H1 (cell line): ENCODE measurements at regions not wholly inside any gene's neighbourhood (a gene's known extent, or its start where the extent isn't known, plus 50 kb on each side); places are given as distances from the start of the nearest gene placed in this dataset.

Experiments used
- CTCF ChIA-PET: fragments of 300-600 bp; sonication (Branson Sonifier 250); formaldehyde crosslinking; loops from one replicate; lab custom pipeline; 2021; ENCODE audit not compliant: partially characterized antibody; lab: Charles Lee
- POLR2A ChIA-PET: fragments of 300-600 bp; sonication (Branson Sonifier 250); formaldehyde crosslinking; loops from one replicate; lab custom pipeline; 2021; ENCODE audit warnings: inconsistent platforms; ENCODE audit not compliant: partially characterized antibody; lab: Charles Lee
- DNase-seq, 2 experiments: peaks; one replicate each; pipeline versions ENCODE4 v3.0.0 to v3.0.0-alpha.2; 2010 to 2022; ENCODE audit warnings: low spot score in 2 of 2, low read depth in 1 of 2, mixed read lengths in 1 of 2
- FAIRE-seq: peaks from 2 replicates; lab custom pipeline; 2011; peaks lifted over from hg19 to GRCh38; lab: Jason Lieb, UNC
- H2AFZ ChIP-seq: 2 replicates; pipeline ENCODE4 v1.8.1; 2012; ENCODE audit warnings: low read length, inconsistent platforms
- H2AK5ac ChIP-seq: 2 replicates; pipeline ENCODE4 v1.6.1; 2013; ENCODE audit warnings: low read depth, low read length
- H2BK120ac ChIP-seq: replicated peaks from 2 replicates; pipeline ENCODE3; 2013; ENCODE audit warnings: low read depth, low read length, inconsistent platforms
- H2BK12ac ChIP-seq: 2 replicates; pipeline ENCODE4 v1.6.1; 2013; ENCODE audit warnings: low read depth, low read length
- H2BK15ac ChIP-seq: 2 replicates; pipeline ENCODE4 v1.6.1; 2013; ENCODE audit warnings: low read length
- H2BK20ac ChIP-seq: 2 replicates; pipeline ENCODE4 v1.6.1; 2013; ENCODE audit warnings: low read length
- H2BK5ac ChIP-seq: 2 replicates; pipeline ENCODE4 v1.6.1; 2013; ENCODE audit warnings: low read depth, low read length
- H3K14ac ChIP-seq: 2 replicates; pipeline ENCODE4 v1.6.1; 2013; ENCODE audit warnings: inconsistent platforms; ENCODE audit not compliant: insufficient read length
- H3K18ac ChIP-seq: 2 replicates; pipeline ENCODE4 v1.6.1; 2013; ENCODE audit warnings: low read length; ENCODE audit errors: extremely low read depth
- H3K23ac ChIP-seq: 2 replicates; pipeline ENCODE4 v1.6.1; 2013; ENCODE audit warnings: inconsistent platforms; ENCODE audit not compliant: insufficient read length
- H3K23me2 ChIP-seq: 2 replicates; pipeline ENCODE4 v1.6.1; 2013; ENCODE audit warnings: low read depth, low read length
- H3K27ac ChIP-seq: 2 replicates; pipeline ENCODE4 v1.6.1; 2011; ENCODE audit warnings: low read depth, low read length, inconsistent platforms
- H3K27me3 ChIP-seq, 4 experiments: replicated peaks in 1 of 4; 1 replicate in 1 of 4; 2 replicates in 3 of 4; pipeline versions ENCODE4 v1.6.1 to v1.8.1; 2011 to 2013; ENCODE audit warnings: low read length in 3 of 4, mild to moderate bottlenecking in 3 of 4, inconsistent platforms in 2 of 4, mixed read lengths in 2 of 4, moderate library complexity in 1 of 4; ENCODE audit not compliant: control insufficient read depth in 3 of 4, insufficient read depth in 3 of 4; ENCODE audit errors: extremely low read depth in 1 of 4
- H3K36me3 ChIP-seq, 4 experiments: 2 replicates each; pipeline versions ENCODE4 v1.6.1 to v1.8.1; 2011 to 2013; ENCODE audit warnings: mild to moderate bottlenecking in 4 of 4, low read length in 3 of 4, moderate library complexity in 2 of 4, control low read depth in 1 of 4, inconsistent platforms in 1 of 4; ENCODE audit not compliant: insufficient read depth in 4 of 4, control insufficient read depth in 2 of 4
- H3K4ac ChIP-seq: replicated peaks from 2 replicates; pipeline ENCODE3; 2013; ENCODE audit warnings: low read length, low read depth, mixed read lengths, inconsistent platforms; ENCODE audit not compliant: insufficient read length
- H3K4me1 ChIP-seq, 4 experiments: replicated peaks in 1 of 4; 1 replicate in 1 of 4; 2 replicates in 3 of 4; pipeline versions ENCODE4 v1.6.1 to v1.8.1; 2011 to 2013; ENCODE audit warnings: low read length in 3 of 4, inconsistent platforms in 2 of 4, mixed read lengths in 1 of 4; ENCODE audit not compliant: insufficient read depth in 4 of 4, control insufficient read depth in 3 of 4
- H3K4me2 ChIP-seq, 2 experiments: 2 replicates each; pipeline versions ENCODE4 v1.6.1 to v1.8.1; 2011 to 2013; ENCODE audit warnings: low read depth in 2 of 2, low read length in 2 of 2, control low read depth in 1 of 2, inconsistent platforms in 1 of 2, mild to moderate bottlenecking in 1 of 2; ENCODE audit not compliant: insufficient read depth in 1 of 2
- H3K4me3 ChIP-seq, 4 experiments: fragments of 200-600, 300-600 bp in 1 of 4; sonication (generic), shearing (Covaris generic), sonication (Bioruptor Twin) in 1 of 4; 2 replicates each; pipeline versions ENCODE4 v1.5.1 to v1.8.1; 2011 to 2016; ENCODE audit warnings: low read length in 4 of 4, low read depth in 3 of 4, control low read depth in 2 of 4, inconsistent platforms in 2 of 4, mild to moderate bottlenecking in 2 of 4, mixed read lengths in 1 of 4, moderate library complexity in 1 of 4; ENCODE audit not compliant: insufficient read depth in 2 of 4; ENCODE audit errors: extremely low read depth in 1 of 4
- H3K56ac ChIP-seq: replicated peaks from 2 replicates; pipeline ENCODE3; 2013; ENCODE audit warnings: low read depth, mild to moderate bottlenecking, mixed read lengths, low read length, inconsistent platforms; ENCODE audit not compliant: insufficient read length
- H3K79me1 ChIP-seq: 2 replicates; pipeline ENCODE4 v1.6.1; 2013; ENCODE audit warnings: low read depth, low read length, control low read depth
- H3K79me2 ChIP-seq, 2 experiments: 2 replicates each; pipeline versions ENCODE4 v1.6.1 to v1.8.1; 2012 to 2013; ENCODE audit warnings: low read length in 2 of 2, mild to moderate bottlenecking in 2 of 2, inconsistent platforms in 1 of 2; ENCODE audit not compliant: insufficient read depth in 2 of 2, control insufficient read depth in 1 of 2
- H3K9ac ChIP-seq, 4 experiments: replicated peaks in 1 of 4; 1 replicate in 1 of 4; 2 replicates in 3 of 4; pipeline versions ENCODE4 v1.6.1 to v1.8.1; 2011 to 2013; ENCODE audit warnings: low read depth in 3 of 4, low read length in 3 of 4, control low read depth in 2 of 4, mild to moderate bottlenecking in 2 of 4, moderate library complexity in 2 of 4, inconsistent platforms in 1 of 4; ENCODE audit errors: extremely low read depth in 1 of 4
- H3K9me3 ChIP-seq, 2 experiments: 2 replicates each; pipeline versions ENCODE4 v1.6.1 to v1.8.1; 2012 to 2013; ENCODE audit warnings: mild to moderate bottlenecking in 2 of 2, moderate library complexity in 2 of 2, control low read depth in 1 of 2, inconsistent platforms in 1 of 2, low read depth in 1 of 2, low read length in 1 of 2, mixed read lengths in 1 of 2; ENCODE audit not compliant: insufficient read depth in 2 of 2
- H4K20me1 ChIP-seq, 2 experiments: replicated peaks in 1 of 2; 2 replicates each; pipeline versions ENCODE3 to v1.8.1; 2011 to 2013; ENCODE audit warnings: inconsistent platforms in 2 of 2, low read length in 2 of 2, mild to moderate bottlenecking in 1 of 2; ENCODE audit not compliant: insufficient read depth in 2 of 2, control insufficient read depth in 1 of 2
- H4K5ac ChIP-seq: 2 replicates; pipeline ENCODE4 v1.6.1; 2013; ENCODE audit warnings: low read length, low read depth, mixed read lengths, inconsistent platforms; ENCODE audit not compliant: insufficient read length
- H4K8ac ChIP-seq: 2 replicates; pipeline ENCODE4 v1.8.0; 2013; ENCODE audit warnings: mild to moderate bottlenecking, moderate library complexity, low read length, inconsistent platforms; ENCODE audit not compliant: insufficient read depth; ENCODE audit errors: extremely low read depth
- H4K91ac ChIP-seq: replicated peaks from 2 replicates; pipeline ENCODE3; 2013; ENCODE audit warnings: low read length, mixed read lengths, inconsistent platforms; ENCODE audit not compliant: insufficient read length
- ASH2L ChIP-seq: fragments of 200-600, 300-600 bp; sonication (generic); IDR thresholded peaks from one replicate; pipeline ENCODE4 v1.7.1; 2017; ENCODE audit warnings: low read length
- JUN ChIP-seq: IDR thresholded peaks from 2 replicates; pipeline ENCODE4 v1.6.1; 2011; ENCODE audit warnings: low read depth, mild to moderate bottlenecking, improper control_type of control experiment, low read length
- MAFK ChIP-seq: IDR thresholded peaks from 2 replicates; pipeline ENCODE4 v1.6.1; 2012; ENCODE audit warnings: low read depth, mild to moderate bottlenecking, improper control_type of control experiment, low read length
- PHF8 ChIP-seq: fragments of 200-600 bp; sonication (generic); conservative IDR thresholded peaks from 2 replicates; pipeline ENCODE4 v1.7.1; 2012; ENCODE audit warnings: low read depth, mild to moderate bottlenecking, inconsistent platforms, low read length, moderate library complexity
- RBBP5 ChIP-seq: IDR thresholded peaks from 2 replicates; pipeline ENCODE4 v1.7.1; 2012; ENCODE audit warnings: low read depth, mild to moderate bottlenecking, inconsistent platforms, low read length, moderate library complexity, borderline replicate concordance
- SIX5 ChIP-seq: IDR thresholded peaks from 2 replicates; pipeline ENCODE4 v1.6.1; 2011; ENCODE audit warnings: mild to moderate bottlenecking, low read depth, low read length
- TAF1 ChIP-seq: IDR thresholded peaks from 2 replicates; pipeline ENCODE4 v1.6.1; 2011; ENCODE audit warnings: mild to moderate bottlenecking, low read depth, low read length
- TEAD4 ChIP-seq: IDR thresholded peaks from 2 replicates; pipeline ENCODE4 v1.6.1; 2012; ENCODE audit warnings: low read depth, low read length, inconsistent platforms, mixed read lengths
- WGBS, 2 experiments: shearing (Covaris generic) in 1 of 2; methylation state at CpG; one replicate each; pipeline versions ENCODE4 v1.1.6 to v1.1.7; 2013 to 2015; ENCODE audit warnings: low lambda C conversion rate in 2 of 2, mixed read lengths in 2 of 2, inconsistent platforms in 1 of 2, low coverage in 1 of 2, missing lambda C conversion rate in 1 of 2; ENCODE audit not compliant: insufficient replicate concordance in 2 of 2, insufficient coverage in 1 of 2, insufficient read length in 1 of 2; ENCODE audit errors: extremely low coverage in 1 of 2, missing lambda C conversion rate in 1 of 2; 5-methylcytosine and 5-hydroxymethylcytosine counted together
- TF ChIP-seq, protein P1 (sequence below): IDR thresholded peaks from 2 replicates; pipeline ENCODE4 v1.6.1; 2011; ENCODE audit warnings: low read length, improper control_type of control experiment
- TF ChIP-seq, protein P2 (sequence below), 3 experiments: IDR thresholded peaks; 1 replicate in 2 of 3; 2 replicates in 1 of 3; pipeline versions ENCODE4 v1.5.1 to v1.6.1; 2011; ENCODE audit warnings: low read length in 3 of 3, mild to moderate bottlenecking in 3 of 3, inconsistent platforms in 2 of 3, low read depth in 1 of 3, moderate library complexity in 1 of 3; ENCODE audit not compliant: insufficient read depth in 1 of 3; ENCODE audit errors: control extremely low read depth in 1 of 3

DNA sequence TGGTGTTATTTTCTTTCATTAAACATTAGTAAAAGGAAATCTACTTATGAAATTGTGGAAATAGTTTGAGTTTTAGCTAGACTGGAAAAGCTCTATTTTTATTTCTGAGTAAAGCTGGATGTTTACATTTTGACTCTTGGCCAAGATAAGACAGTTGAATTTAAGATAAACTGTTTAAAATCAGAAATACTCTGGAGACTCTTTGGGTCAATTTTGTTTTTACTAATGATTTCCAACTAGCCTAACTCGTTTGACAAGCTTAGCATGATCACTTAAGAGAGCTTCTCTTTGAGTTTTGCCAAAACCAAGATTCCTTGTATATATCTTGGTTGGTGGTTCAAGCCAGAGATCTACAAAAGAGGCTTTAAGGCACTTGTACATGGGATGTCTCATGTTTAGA lies 724.8 kb upstream of the LUZP2 start:
- 77% methylated on average over 1 of the region's 1 CpG; no CpG with 5 or more reads in 1 of the 2 experiments for whole genome bisulfite sequencing, 2 experiments
- no peak overlapping the region for H3K9ac ChIP-seq
- no peak for FAIRE-seq
- H3K23me2 ChIP-seq: no peaks in the 10 kb centered on the region
- CTCF ChIA-PET: interaction anchor here (0.9 kb wide), 1 partner anchor 34 kb away, joined by 3 read pairs; no protein-coding TSS in a partner anchor
- H3K23ac ChIP-seq: no peak overlapping the region
- H2BK5ac ChIP-seq: no peak overlapping the region
- no peaks in the 10 kb centered on the region for H3K4me1 ChIP-seq
- H3K4me2 ChIP-seq: no peak overlapping the region
- no peak overlapping the region for H3K4ac ChIP-seq
- H2AK5ac ChIP-seq: no peak overlapping the region
- no peak overlapping the region for H2BK15ac ChIP-seq
- H3K27me3 ChIP-seq: no peaks in the 10 kb centered on the region
- POLR2A ChIA-PET: no interaction called here
- no peaks in the 10 kb centered on the region for H3K79me1 ChIP-seq
- no peaks in the 10 kb centered on the region for H4K20me1 ChIP-seq
- peaks cover 25 to 30% of the 10 kb centered on the region in 2 experiments for H3K9me3 ChIP-seq
- H3K79me2 ChIP-seq: no peaks in the 10 kb centered on the region
- H3K18ac ChIP-seq: no peak overlapping the region
- no peak overlapping the region for H4K5ac ChIP-seq
- H3K4me3 ChIP-seq: no peak overlapping the region
- no peak overlapping the region for H3K27ac ChIP-seq
- peaks cover 0 to 5% (median 0%) of the 10 kb centered on the region in 4 experiments; a peak in 3 of 8 replicates for H3K36me3 ChIP-seq
- no peak overlapping the region for H4K91ac ChIP-seq
- H2BK12ac ChIP-seq: no peak overlapping the region
- no peak overlapping the region for H2BK120ac ChIP-seq
- no peak overlapping the region for H2AFZ ChIP-seq
- TF ChIP-seq SIX5: no peak
- TF ChIP-seq PHF8: no peak
- TF ChIP-seq TAF1: no peak
- TF ChIP-seq ASH2L: no peak
- TF ChIP-seq, protein P1, sequence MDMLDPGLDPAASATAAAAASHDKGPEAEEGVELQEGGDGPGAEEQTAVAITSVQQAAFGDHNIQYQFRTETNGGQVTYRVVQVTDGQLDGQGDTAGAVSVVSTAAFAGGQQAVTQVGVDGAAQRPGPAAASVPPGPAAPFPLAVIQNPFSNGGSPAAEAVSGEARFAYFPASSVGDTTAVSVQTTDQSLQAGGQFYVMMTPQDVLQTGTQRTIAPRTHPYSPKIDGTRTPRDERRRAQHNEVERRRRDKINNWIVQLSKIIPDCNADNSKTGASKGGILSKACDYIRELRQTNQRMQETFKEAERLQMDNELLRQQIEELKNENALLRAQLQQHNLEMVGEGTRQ: no peak
- TF ChIP-seq JUN: no peak
- TF ChIP-seq, protein P2, sequence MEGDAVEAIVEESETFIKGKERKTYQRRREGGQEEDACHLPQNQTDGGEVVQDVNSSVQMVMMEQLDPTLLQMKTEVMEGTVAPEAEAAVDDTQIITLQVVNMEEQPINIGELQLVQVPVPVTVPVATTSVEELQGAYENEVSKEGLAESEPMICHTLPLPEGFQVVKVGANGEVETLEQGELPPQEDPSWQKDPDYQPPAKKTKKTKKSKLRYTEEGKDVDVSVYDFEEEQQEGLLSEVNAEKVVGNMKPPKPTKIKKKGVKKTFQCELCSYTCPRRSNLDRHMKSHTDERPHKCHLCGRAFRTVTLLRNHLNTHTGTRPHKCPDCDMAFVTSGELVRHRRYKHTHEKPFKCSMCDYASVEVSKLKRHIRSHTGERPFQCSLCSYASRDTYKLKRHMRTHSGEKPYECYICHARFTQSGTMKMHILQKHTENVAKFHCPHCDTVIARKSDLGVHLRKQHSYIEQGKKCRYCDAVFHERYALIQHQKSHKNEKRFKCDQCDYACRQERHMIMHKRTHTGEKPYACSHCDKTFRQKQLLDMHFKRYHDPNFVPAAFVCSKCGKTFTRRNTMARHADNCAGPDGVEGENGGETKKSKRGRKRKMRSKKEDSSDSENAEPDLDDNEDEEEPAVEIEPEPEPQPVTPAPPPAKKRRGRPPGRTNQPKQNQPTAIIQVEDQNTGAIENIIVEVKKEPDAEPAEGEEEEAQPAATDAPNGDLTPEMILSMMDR (IDR thresholded peaks at IDR 0.05; ENCODE audit: control extremely low read depth in 1 of 3, insufficient read depth in 1 of 3, low read depth in 1 of 3, low read length in 3 of 3): no peak
- no peak for TF ChIP-seq MAFK
- no peak for TF ChIP-seq RBBP5
- TF ChIP-seq TEAD4: no peak
- H3K56ac ChIP-seq: no peak overlapping the region
- no peak for DNase-seq
- H3K14ac ChIP-seq: no peak overlapping the region
- no peak overlapping the region for H4K8ac ChIP-seq
- H2BK20ac ChIP-seq: no peak overlapping the region
